H9 (cell line): ENCODE measurements at regions not wholly inside any gene's neighbourhood (a gene's known extent, or its start where the extent isn't known, plus 50 kb on each side); places are given as distances from the start of the nearest gene placed in this dataset.

Experiments used
- DNase-seq: peaks from one replicate; pipeline ENCODE4 v3.0.0-alpha.2; 2017
- H2AFZ ChIP-seq: one replicate; pipeline ENCODE4 v1.6.1; 2013; ENCODE audit warnings: mild to moderate bottlenecking, low read length, control low read depth, moderate library complexity
- H2AK5ac ChIP-seq: 2 replicates; pipeline ENCODE4 v1.6.1; 2013; ENCODE audit warnings: low read length, control low read depth, mixed read lengths; ENCODE audit not compliant: insufficient read length
- H2BK120ac ChIP-seq: one replicate; pipeline ENCODE4 v1.6.1; 2013; ENCODE audit warnings: low read depth, mild to moderate bottlenecking, low read length, control low read depth, inconsistent platforms; ENCODE audit not compliant: poor library complexity, severe bottlenecking
- H2BK12ac ChIP-seq: 2 replicates; pipeline ENCODE4 v1.6.1; 2013; ENCODE audit warnings: low read length, control low read depth, mixed read lengths, low read depth; ENCODE audit not compliant: insufficient read length
- H2BK15ac ChIP-seq: 2 replicates; pipeline ENCODE4 v1.6.1; 2013; ENCODE audit warnings: low read depth, low read length, control low read depth
- H2BK20ac ChIP-seq: one replicate; pipeline ENCODE4 v1.6.1; 2013; ENCODE audit warnings: low read depth, mild to moderate bottlenecking, low read length, control low read depth, inconsistent platforms; ENCODE audit not compliant: poor library complexity, severe bottlenecking
- H2BK5ac ChIP-seq: 2 replicates; pipeline ENCODE4 v1.6.1; 2013; ENCODE audit warnings: low read length, control low read depth, mixed read lengths; ENCODE audit not compliant: insufficient read length
- H3K14ac ChIP-seq: 2 replicates; pipeline ENCODE4 v1.6.1; 2013; ENCODE audit warnings: low read length, control low read depth; ENCODE audit not compliant: insufficient read depth
- H3K18ac ChIP-seq: 2 replicates; pipeline ENCODE4 v1.6.1; 2013; ENCODE audit warnings: low read depth, mild to moderate bottlenecking, mixed read lengths, low read length, control low read depth; ENCODE audit not compliant: insufficient read length
- H3K23ac ChIP-seq: 2 replicates; pipeline ENCODE4 v1.6.1; 2013; ENCODE audit warnings: low read length, control low read depth, mixed read lengths, low read depth; ENCODE audit not compliant: insufficient read length
- H3K23me2 ChIP-seq: 2 replicates; pipeline ENCODE4 v1.6.1; 2013; ENCODE audit warnings: low read depth, mild to moderate bottlenecking, mixed read lengths, low read length, control low read depth; ENCODE audit not compliant: insufficient read length, poor library complexity, severe bottlenecking
- H3K27ac ChIP-seq: 2 replicates; pipeline ENCODE4 v1.5.1; 2013; ENCODE audit warnings: low read length, control low read depth, mixed read lengths, low read depth; ENCODE audit not compliant: insufficient read length
- H3K27me3 ChIP-seq: 2 replicates; pipeline ENCODE4 v1.6.1; 2013; ENCODE audit warnings: low read length, control low read depth, inconsistent platforms; ENCODE audit not compliant: insufficient read depth
- H3K4ac ChIP-seq: 2 replicates; pipeline ENCODE4 v1.6.1; 2013; ENCODE audit warnings: low read depth, mild to moderate bottlenecking, control low read depth, inconsistent platforms, low read length, moderate library complexity
- H3K4me1 ChIP-seq: 2 replicates; pipeline ENCODE4 v1.6.1; 2013; ENCODE audit warnings: low read length, control low read depth, inconsistent platforms; ENCODE audit not compliant: insufficient read depth
- H3K4me2 ChIP-seq: 2 replicates; pipeline ENCODE4 v1.6.1; 2013; ENCODE audit warnings: low read length, control low read depth, mixed read lengths; ENCODE audit not compliant: insufficient read length, insufficient read depth
- H3K56ac ChIP-seq: 2 replicates; pipeline ENCODE4 v1.6.1; 2013; ENCODE audit warnings: low read depth, mild to moderate bottlenecking, mixed read lengths, low read length, control low read depth; ENCODE audit not compliant: insufficient read length
- H3K79me1 ChIP-seq: 2 replicates; pipeline ENCODE4 v1.6.1; 2013; ENCODE audit warnings: low read depth, mild to moderate bottlenecking, moderate library complexity, low read length, control low read depth, inconsistent platforms; ENCODE audit not compliant: insufficient read depth, poor library complexity, severe bottlenecking
- H3K79me2 ChIP-seq: 2 replicates; pipeline ENCODE4 v1.6.1; 2013; ENCODE audit warnings: low read length, control low read depth, inconsistent platforms; ENCODE audit not compliant: insufficient read depth
- H3K9ac ChIP-seq: 2 replicates; pipeline ENCODE4 v1.6.1; 2013; ENCODE audit warnings: low read length, control low read depth, mixed read lengths; ENCODE audit not compliant: insufficient read length; ENCODE audit errors: extremely low read depth
- H3K9me3 ChIP-seq: one replicate; pipeline ENCODE4 v1.6.1; 2013; ENCODE audit warnings: low read depth, low read length, inconsistent platforms; ENCODE audit not compliant: control insufficient read depth
- H3T11ph ChIP-seq: one replicate; pipeline ENCODE4 v1.6.1; 2013; ENCODE audit warnings: mild to moderate bottlenecking, low read length, control low read depth, inconsistent platforms
- H4K20me1 ChIP-seq: one replicate; pipeline ENCODE4 v1.6.1; 2013; ENCODE audit not compliant: control insufficient read depth, insufficient read length, insufficient read depth
- H4K5ac ChIP-seq: 2 replicates; pipeline ENCODE4 v1.6.1; 2013; ENCODE audit warnings: low read depth, mild to moderate bottlenecking, mixed read lengths, low read length, control low read depth; ENCODE audit not compliant: insufficient read length
- H4K8ac ChIP-seq: replicated peaks from 2 replicates; pipeline ENCODE4 v1.6.1; 2013; ENCODE audit warnings: low read length, control low read depth, mixed read lengths, low read depth; ENCODE audit not compliant: insufficient read length
- H4K91ac ChIP-seq: 2 replicates; pipeline ENCODE4 v1.6.1; 2013; ENCODE audit warnings: low read depth, mild to moderate bottlenecking, moderate library complexity, mixed read lengths, low read length, control low read depth; ENCODE audit not compliant: insufficient read length
- H3K27ac Mint-ChIP-seq, 3 experiments: 2 replicates in 2 of 3; 3 replicates in 1 of 3; pipeline ENCODE4 v1.8.0; 2020 to 2021; ENCODE audit warnings: mixed read lengths in 3 of 3, mild to moderate bottlenecking in 1 of 3, moderate library complexity in 1 of 3
- H3K27me3 Mint-ChIP-seq: 2 replicates; pipeline ENCODE4 v1.8.0; 2021; ENCODE audit warnings: low read depth, mild to moderate bottlenecking, moderate library complexity, mixed read lengths
- H3K36me3 Mint-ChIP-seq, 3 experiments: 2 replicates in 2 of 3; 3 replicates in 1 of 3; pipeline ENCODE4 v1.8.0; 2020 to 2021; ENCODE audit warnings: low read depth in 3 of 3, mixed read lengths in 3 of 3; ENCODE audit not compliant: insufficient read depth in 1 of 3
- H3K4me1 Mint-ChIP-seq, 2 experiments: 2 replicates each; pipeline ENCODE4 v1.8.0; 2020; ENCODE audit warnings: mixed read lengths in 2 of 2
- H3K4me3 Mint-ChIP-seq, 2 experiments: 2 replicates in 1 of 2; 3 replicates in 1 of 2; pipeline ENCODE4 v1.8.0; 2020 to 2021; ENCODE audit warnings: mild to moderate bottlenecking in 2 of 2, mixed read lengths in 2 of 2, moderate library complexity in 1 of 2
- H3K9me3 Mint-ChIP-seq, 2 experiments: 2 replicates in 1 of 2; 3 replicates in 1 of 2; pipeline ENCODE4 v1.8.0; 2020; ENCODE audit warnings: mild to moderate bottlenecking in 2 of 2, mixed read lengths in 2 of 2, moderate library complexity in 1 of 2
- WGBS: extraction: QIAGEN DNeasy Blood & Tissue Kit; methylation state at CpG from one replicate; pipeline ENCODE4 v1.1.7; 2013; ENCODE audit warnings: missing lambda C conversion rate, low lambda C conversion rate, mixed read lengths; ENCODE audit not compliant: insufficient read length; ENCODE audit errors: extremely low coverage; 5-methylcytosine and 5-hydroxymethylcytosine counted together
- TF ChIP-seq, protein P1 (sequence below): fragments of 200-600 bp; sonication (generic); conservative IDR thresholded peaks from 3 replicates; pipeline ENCODE4 v1.8.0; 2021; ENCODE audit warnings: antibody characterized with exemption, mild to moderate bottlenecking

DNA sequence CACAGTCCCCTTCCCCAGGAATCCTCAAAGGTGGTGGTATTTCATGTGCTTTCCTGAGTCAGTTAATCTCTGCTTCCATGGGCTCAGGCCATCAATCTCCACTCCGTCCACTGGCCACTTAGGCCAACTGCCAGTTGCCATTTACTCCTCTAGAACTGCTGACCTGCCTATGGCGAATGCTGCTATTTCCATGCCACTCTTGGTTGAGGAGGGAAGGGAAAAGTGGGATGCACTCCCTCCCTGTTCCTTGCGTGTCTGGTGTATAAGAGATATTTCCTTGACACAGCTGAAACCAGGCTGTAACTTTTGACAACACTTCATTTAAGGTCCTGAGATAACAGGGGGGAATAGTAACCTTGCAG is 261.5 kb downstream of the MREG start:
- H2BK5ac ChIP-seq: no peak overlapping the region
- no peak overlapping the region for H2BK120ac ChIP-seq
- no peak overlapping the region for H2AK5ac ChIP-seq
- H4K5ac ChIP-seq: no peak overlapping the region
- no peak overlapping the region for H3K27ac ChIP-seq
- no peak overlapping the region for H3T11ph ChIP-seq
- H2BK20ac ChIP-seq: no peak overlapping the region
- no peak overlapping the region for H2BK15ac ChIP-seq
- no peak overlapping the region for H4K8ac ChIP-seq
- H3K27me3 ChIP-seq: no peaks in the 10 kb centered on the region
- H2BK12ac ChIP-seq: no peak overlapping the region
- Mint-ChIP-seq H3K4me1 (no peaks in the 10 kb centered on the region), H3K27me3 (no peaks in the 10 kb centered on the region; the same call in 1 of the 2 replicates), H3K36me3 (no peaks in the 10 kb centered on the region), H3K4me3 (no peak overlapping the region), H3K27ac (no peak overlapping the region; a peak in 1 of 7 replicates), H3K9me3 (no peaks in the 10 kb centered on the region)
- WGBS: no CpG with 5 or more reads among the region's 3 CpGs
- H3K4me1 ChIP-seq: no peaks in the 10 kb centered on the region
- H3K18ac ChIP-seq: no peak overlapping the region
- H3K9me3 ChIP-seq: no peaks in the 10 kb centered on the region
- DNase-seq: no peak
- H3K4ac ChIP-seq: no peak overlapping the region
- H4K91ac ChIP-seq: no peak overlapping the region
- no peaks in the 10 kb centered on the region for H4K20me1 ChIP-seq
- H3K79me2 ChIP-seq: no peaks in the 10 kb centered on the region
- no peak overlapping the region for H3K14ac ChIP-seq
- H3K23ac ChIP-seq: no peak overlapping the region
- no peak overlapping the region for H3K9ac ChIP-seq
- no peaks in the 10 kb centered on the region for H3K23me2 ChIP-seq
- no peak overlapping the region for H3K56ac ChIP-seq
- no peak overlapping the region for H3K4me2 ChIP-seq
- no peaks in the 10 kb centered on the region for H3K79me1 ChIP-seq
- H2AFZ ChIP-seq: no peak overlapping the region
- TF ChIP-seq, protein P1, sequence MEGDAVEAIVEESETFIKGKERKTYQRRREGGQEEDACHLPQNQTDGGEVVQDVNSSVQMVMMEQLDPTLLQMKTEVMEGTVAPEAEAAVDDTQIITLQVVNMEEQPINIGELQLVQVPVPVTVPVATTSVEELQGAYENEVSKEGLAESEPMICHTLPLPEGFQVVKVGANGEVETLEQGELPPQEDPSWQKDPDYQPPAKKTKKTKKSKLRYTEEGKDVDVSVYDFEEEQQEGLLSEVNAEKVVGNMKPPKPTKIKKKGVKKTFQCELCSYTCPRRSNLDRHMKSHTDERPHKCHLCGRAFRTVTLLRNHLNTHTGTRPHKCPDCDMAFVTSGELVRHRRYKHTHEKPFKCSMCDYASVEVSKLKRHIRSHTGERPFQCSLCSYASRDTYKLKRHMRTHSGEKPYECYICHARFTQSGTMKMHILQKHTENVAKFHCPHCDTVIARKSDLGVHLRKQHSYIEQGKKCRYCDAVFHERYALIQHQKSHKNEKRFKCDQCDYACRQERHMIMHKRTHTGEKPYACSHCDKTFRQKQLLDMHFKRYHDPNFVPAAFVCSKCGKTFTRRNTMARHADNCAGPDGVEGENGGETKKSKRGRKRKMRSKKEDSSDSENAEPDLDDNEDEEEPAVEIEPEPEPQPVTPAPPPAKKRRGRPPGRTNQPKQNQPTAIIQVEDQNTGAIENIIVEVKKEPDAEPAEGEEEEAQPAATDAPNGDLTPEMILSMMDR: no peak
